ENCODE measurements at regions not wholly inside any gene's neighbourhood (a gene's known extent, or its start where the extent isn't known, plus 50 kb on each side); places are given as distances from the start of the nearest gene placed in this dataset.

- Histone ChIP-seq H3K4me1 (ENCODE audit: control insufficient read depth, insufficient read depth, low read length) (no peaks in the 10 kb centered on the region), H3K9me3 (ENCODE audit: control insufficient read depth, insufficient read depth, low read depth, low read length) (no peaks in the 10 kb centered on the region), H3K27ac (ENCODE audit: low read length) (no peak overlapping the region), H3K4me3 (ENCODE audit: low read depth in 2 of 2, low read length in 2 of 2) (no peak overlapping the region), H3K27me3 (ENCODE audit: control insufficient read depth, insufficient read depth, low read length) (no peaks in the 10 kb centered on the region), H3K36me3 (ENCODE audit: control insufficient read depth, insufficient read depth, low read length) (no peaks in the 10 kb centered on the region)
- ChIA-PET POLR2A (no interaction called here), CTCF (no interaction called here)
- in situ Hi-C loops (cut with HindIII; ENCODE audit: low pct_unique_long_range_greater_than_20kb, low sequenced_read_pairs) = no loop called here
- intact Hi-C loops (cut with micrococcal nuclease; ENCODE audit: unreplicated experiment) = no loop called here
- ATAC-seq (no peak), DNase-seq (ENCODE audit: low read depth, low spot score) (no peak)
- BruUV-seq (replicated peaks) = no TSS peak
- TF ChIP-seq TCF7L2 (IDR thresholded peaks at IDR 0.05; ENCODE audit: low read depth, low read length) (no peak), CTCF (IDR thresholded peaks at IDR 0.05) (no peak), REST (IDR thresholded peaks at IDR 0.05; ENCODE audit: insufficient read depth in 1 of 2, low read depth in 2 of 2, low read length in 1 of 2) (no peak), POLR2AphosphoS5 (IDR thresholded peaks at IDR 0.05; ENCODE audit: low read depth, low read length) (no peak), SIN3A (IDR thresholded peaks at IDR 0.05; ENCODE audit: borderline replicate concordance, insufficient read depth, low read depth, low read length) (no peak)
Measured at GRCh38 chr1:242870966-242871365, 346.5 kb upstream of the PLD5 start.

GRCh38 chr1:242856289-242856688 is 331.8 kb upstream of the PLD5 start:
- H3K27ac ChIP-seq (ENCODE audit: low read length) = no peak overlapping the region
- no peak overlapping the region for H3K4me3 ChIP-seq (ENCODE audit: low read depth in 2 of 2, low read length in 2 of 2)
- ChIA-PET CTCF (no interaction called here), POLR2A (no interaction called here)
- TF ChIP-seq POLR2AphosphoS5 (IDR thresholded peaks at IDR 0.05; ENCODE audit: low read depth, low read length) (no peak), REST (IDR thresholded peaks at IDR 0.05; ENCODE audit: insufficient read depth in 1 of 2, low read depth in 2 of 2, low read length in 1 of 2) (no peak), CTCF (IDR thresholded peaks at IDR 0.05) (no peak), TCF7L2 (IDR thresholded peaks at IDR 0.05; ENCODE audit: low read depth, low read length) (no peak), SIN3A (IDR thresholded peaks at IDR 0.05; ENCODE audit: borderline replicate concordance, insufficient read depth, low read depth, low read length) (no peak)
- intact Hi-C loops (cut with micrococcal nuclease; ENCODE audit: unreplicated experiment) = no loop called here
- no peak for ATAC-seq
- DNase-seq (ENCODE audit: low read depth, low spot score) = no peak
- H3K27me3 ChIP-seq (ENCODE audit: control insufficient read depth, insufficient read depth, low read length) = no peaks in the 10 kb centered on the region
- no peaks in the 10 kb centered on the region for H3K36me3 ChIP-seq (ENCODE audit: control insufficient read depth, insufficient read depth, low read length)
- no TSS peak for BruUV-seq (replicated peaks)
- H3K4me1 ChIP-seq (ENCODE audit: control insufficient read depth, insufficient read depth, low read length) = no peaks in the 10 kb centered on the region
- in situ Hi-C loops (cut with HindIII; ENCODE audit: low pct_unique_long_range_greater_than_20kb, low sequenced_read_pairs) = no loop called here
- no peaks in the 10 kb centered on the region for H3K9me3 ChIP-seq (ENCODE audit: control insufficient read depth, insufficient read depth, low read depth, low read length)
